ENCODE measurements at regions not wholly inside any gene's neighbourhood (a gene's known extent, or its start where the extent isn't known, plus 50 kb on each side); places are given as distances from the start of the nearest gene placed in this dataset.

- no peak for TF ChIP-seq ZNF8 (CRISPR knock-in tag; IDR thresholded peaks at IDR 0.05)
- peak; percentile 52; the same call in 1 of the 2 replicates for TF ChIP-seq TCF4 (CRISPR knock-in tag; IDR thresholded peaks at IDR 0.05; ENCODE audit: borderline replicate concordance)
- no peak for ATAC-seq
Observed at GRCh38 chr1:60705026-60705425, 377.3 kb upstream of the NFIA start.

- ATAC-seq, result no peak
- no peak for TF ChIP-seq CSRNP3 (CRISPR knock-in tag; IDR thresholded peaks at IDR 0.05)
- TF ChIP-seq TCF4 (CRISPR knock-in tag; IDR thresholded peaks at IDR 0.05; ENCODE audit: borderline replicate concordance), result no peak
- no peak for TF ChIP-seq ISL1 (CRISPR knock-in tag; IDR thresholded peaks at IDR 0.05)
- TF ChIP-seq TOX (CRISPR knock-in tag; IDR thresholded peaks at IDR 0.05; ENCODE audit: borderline replicate concordance), result no peak
- no peak for TF ChIP-seq SNAI2 (CRISPR knock-in tag; IDR thresholded peaks at IDR 0.05)
Observed at GRCh38 chr1:60703155-60703554, 379.2 kb upstream of the NFIA start.

- ATAC-seq, result no peak
- TF ChIP-seq CSDC2 (CRISPR knock-in tag; IDR thresholded peaks at IDR 0.05) (no peak), SNAI2 (CRISPR knock-in tag; IDR thresholded peaks at IDR 0.05) (no peak), TSHZ2 (CRISPR knock-in tag; IDR thresholded peaks at IDR 0.05) (no peak), ZNF70 (CRISPR knock-in tag; IDR thresholded peaks at IDR 0.05) (no peak), OSR1 (CRISPR knock-in tag; IDR thresholded peaks at IDR 0.05) (no peak), ZC3H10 (CRISPR knock-in tag; IDR thresholded peaks at IDR 0.05) (no peak), ZFP30 (CRISPR knock-in tag; IDR thresholded peaks at IDR 0.05) (no peak), CSRNP3 (CRISPR knock-in tag; IDR thresholded peaks at IDR 0.05) (no peak), PPARA (CRISPR knock-in tag; IDR thresholded peaks at IDR 0.05; ENCODE audit: borderline replicate concordance) (no peak), ARNTL (CRISPR knock-in tag; IDR thresholded peaks at IDR 0.05; ENCODE audit: borderline replicate concordance, low read depth) (no peak), RARB (CRISPR knock-in tag; IDR thresholded peaks at IDR 0.05) (no peak), ZNF565 (CRISPR knock-in tag; conservative IDR thresholded peaks at IDR 0.05; ENCODE audit: low read depth) (no peak), CREB5 (CRISPR knock-in tag; IDR thresholded peaks at IDR 0.05; ENCODE audit: low read depth) (no peak), ESRRG (CRISPR knock-in tag; IDR thresholded peaks at IDR 0.05) (no peak), ZNF8 (CRISPR knock-in tag; IDR thresholded peaks at IDR 0.05) (no peak), GLIS3 (CRISPR knock-in tag; IDR thresholded peaks at IDR 0.05) (no peak), ISL1 (CRISPR knock-in tag; IDR thresholded peaks at IDR 0.05) (no peak)
Observed at GRCh38 chr1:60699325-60699724, 383.0 kb upstream of the NFIA start.

GRCh38 chr1:60697204-60697994 lies 385.0 kb upstream of the NFIA start:
- peak; percentile 44; the same call in 1 of the 3 replicates for ATAC-seq
- TF ChIP-seq ARNTL (CRISPR knock-in tag; IDR thresholded peaks at IDR 0.05; ENCODE audit: borderline replicate concordance, low read depth) (peak; percentile 70; the same call in 1 of the 2 replicates), RARB (CRISPR knock-in tag; IDR thresholded peaks at IDR 0.05) (no peak), ZFP3 (CRISPR knock-in tag; IDR thresholded peaks at IDR 0.05) (peak; percentile 17; the same call in 1 of the 2 replicates), ZNF565 (CRISPR knock-in tag; conservative IDR thresholded peaks at IDR 0.05; ENCODE audit: low read depth) (no peak), PPARA (CRISPR knock-in tag; IDR thresholded peaks at IDR 0.05; ENCODE audit: borderline replicate concordance) (0 out of 2 replicates have a peak, but pooled peaks have one; percentile 7), ZC3H10 (CRISPR knock-in tag; IDR thresholded peaks at IDR 0.05) (peak; percentile 76), TOX (CRISPR knock-in tag; IDR thresholded peaks at IDR 0.05; ENCODE audit: borderline replicate concordance) (no peak), ZNF70 (CRISPR knock-in tag; IDR thresholded peaks at IDR 0.05) (no peak), POU6F1 (CRISPR knock-in tag; IDR thresholded peaks at IDR 0.05; ENCODE audit: borderline replicate concordance, low read depth) (peak; percentile 81; the same call in 1 of the 2 replicates), OSR1 (CRISPR knock-in tag; IDR thresholded peaks at IDR 0.05) (no peak), SNAI2 (CRISPR knock-in tag; IDR thresholded peaks at IDR 0.05) (peak; percentile 86), ISL1 (CRISPR knock-in tag; IDR thresholded peaks at IDR 0.05) (peak; percentile 97), CREB5 (CRISPR knock-in tag; IDR thresholded peaks at IDR 0.05; ENCODE audit: low read depth) (peak; percentile 69), BACH2 (CRISPR knock-in tag; IDR thresholded peaks at IDR 0.05; ENCODE audit: borderline replicate concordance) (no peak)
